GOT3 (cell line): ENCODE measurements at regions not wholly inside any gene's neighbourhood (a gene's known extent, or its start where the extent isn't known, plus 50 kb on each side); places are given as distances from the start of the nearest gene placed in this dataset.

Source experiments
- DNase-seq: peaks from one replicate; lab custom pipeline; 2025; ENCODE audit warnings: mixed read lengths; lab: John Stamatoyannopoulos, UW

DNA sequence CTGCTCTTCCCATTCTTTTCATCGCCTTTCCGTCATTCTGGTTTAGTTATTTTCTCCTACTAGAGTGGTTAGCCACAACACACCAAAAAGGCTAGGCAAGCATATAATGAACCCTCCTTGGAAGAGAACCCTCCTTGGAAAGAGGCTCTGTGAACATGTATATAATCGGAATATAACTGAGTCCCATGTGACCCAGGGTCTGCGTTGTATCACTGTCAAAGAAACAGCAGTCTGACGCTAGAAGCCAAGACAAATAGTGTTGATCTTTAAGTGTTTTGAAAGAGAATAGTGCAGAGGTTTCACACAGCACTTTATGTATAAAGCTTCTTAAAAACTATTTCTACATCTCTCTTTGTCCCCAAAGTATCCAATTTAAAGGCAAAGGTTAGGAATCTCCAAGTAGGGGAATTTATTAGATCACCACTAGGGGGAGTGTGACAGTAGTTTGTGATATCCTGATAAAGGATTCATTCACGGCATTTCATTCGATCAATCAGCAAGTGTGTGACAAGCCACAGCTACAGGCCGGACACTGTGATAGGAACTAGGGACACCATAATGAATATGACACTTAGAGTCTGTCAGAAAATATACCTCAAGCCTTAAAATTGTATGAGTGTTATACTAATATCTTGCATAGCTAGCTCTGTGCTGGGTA, 395.3 kb downstream of the CD109 start:
- no peak for DNase-seq

DNA sequence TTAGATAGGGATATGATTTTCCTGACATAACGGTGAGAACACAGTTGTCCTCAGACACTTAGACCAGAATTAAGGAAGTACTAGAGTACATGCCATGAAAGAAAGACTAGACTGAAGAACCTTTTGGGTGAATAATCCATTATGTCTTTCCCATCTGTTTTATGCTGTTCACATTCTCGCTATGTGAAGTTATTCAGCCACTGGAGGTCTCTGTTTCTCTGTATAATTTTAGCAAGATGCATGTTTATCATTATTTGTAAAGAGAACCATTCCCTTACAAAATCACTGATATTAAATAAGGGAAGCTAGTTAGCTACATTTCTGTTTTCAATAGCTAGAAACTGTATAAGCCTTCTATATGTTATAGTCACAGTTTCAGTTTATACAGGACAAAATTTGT, 391.9 kb downstream of the CD109 start:
- DNase-seq = no peak

DNA sequence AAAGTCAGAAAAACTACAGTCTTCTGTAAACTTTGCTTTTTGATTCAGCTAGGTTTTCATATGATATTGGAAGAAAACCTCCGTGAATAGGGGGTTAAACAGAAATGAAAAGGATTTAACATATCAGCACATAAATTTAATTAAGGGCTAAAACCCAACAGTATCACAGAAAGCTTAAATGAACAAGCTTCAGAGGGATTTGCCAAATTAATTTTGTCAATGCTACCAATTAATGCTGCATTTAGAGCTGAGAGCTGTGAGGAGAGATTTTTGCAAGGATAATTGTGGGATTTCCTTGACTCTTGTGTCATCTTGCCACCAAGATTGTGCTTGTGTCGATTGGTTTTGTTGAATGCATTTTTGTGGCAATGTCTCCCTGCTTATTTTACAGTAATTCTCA, 379.9 kb downstream of the CD109 start:
- DNase-seq = no peak

DNA sequence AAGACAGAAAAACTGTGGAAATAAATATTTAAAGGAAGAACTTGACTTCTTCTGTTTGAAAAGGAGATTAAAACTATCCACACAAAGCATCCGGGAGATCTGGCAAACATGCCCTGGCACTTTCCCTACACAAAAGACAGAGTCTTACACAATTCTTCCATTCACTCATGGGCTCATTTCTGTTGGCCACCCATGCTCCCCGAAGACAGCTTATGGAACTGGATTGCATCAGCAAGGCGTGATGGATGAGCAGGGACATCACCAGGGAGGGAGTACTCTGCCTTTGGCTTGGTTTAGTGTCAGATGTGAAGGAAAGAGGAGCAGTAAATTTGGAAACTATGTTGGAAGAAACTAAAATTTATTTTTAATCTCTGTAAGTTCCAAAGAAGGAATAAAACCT, 379.3 kb downstream of the CD109 start:
- no peak for DNase-seq

DNA sequence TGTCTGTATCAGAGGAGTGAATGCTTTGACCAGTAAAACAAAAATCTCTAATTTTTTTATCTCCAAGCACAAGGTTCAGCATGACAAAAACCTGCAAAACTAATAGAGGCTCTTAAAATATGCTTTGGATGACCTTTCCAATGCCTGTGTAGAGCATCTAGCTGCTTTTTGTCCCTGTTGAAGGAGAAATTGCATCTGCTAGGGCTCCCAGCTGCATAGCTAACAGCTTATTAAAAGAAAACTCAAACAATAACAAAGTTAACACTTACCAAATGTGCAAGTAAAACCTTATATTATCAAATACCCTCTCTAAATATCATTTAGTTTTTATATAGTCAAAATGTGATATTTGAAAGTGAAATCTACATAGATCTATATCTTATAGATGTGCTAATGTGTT, 378.6 kb downstream of the CD109 start:
- no peak for DNase-seq

DNA sequence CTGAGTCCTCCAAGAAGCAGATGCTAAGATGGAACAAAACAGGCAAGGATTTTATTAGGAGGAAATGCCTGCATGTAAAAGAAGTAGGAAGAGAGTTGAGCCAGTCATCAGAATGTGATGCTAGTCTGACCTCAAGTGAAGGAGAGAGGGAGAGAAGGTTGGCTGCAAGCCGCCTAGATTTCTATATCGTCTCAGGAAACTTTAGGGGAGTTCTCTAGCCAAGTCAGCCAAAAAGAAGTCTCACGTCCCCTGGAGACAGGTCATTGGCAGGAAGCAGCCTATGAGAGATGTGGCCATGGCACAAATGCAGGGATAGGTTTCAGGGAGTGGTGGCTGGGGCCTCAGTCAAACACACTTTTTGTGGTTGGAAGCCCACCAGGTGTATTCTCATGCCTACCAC, 378.0 kb downstream of the CD109 start:
- no peak for DNase-seq

DNA sequence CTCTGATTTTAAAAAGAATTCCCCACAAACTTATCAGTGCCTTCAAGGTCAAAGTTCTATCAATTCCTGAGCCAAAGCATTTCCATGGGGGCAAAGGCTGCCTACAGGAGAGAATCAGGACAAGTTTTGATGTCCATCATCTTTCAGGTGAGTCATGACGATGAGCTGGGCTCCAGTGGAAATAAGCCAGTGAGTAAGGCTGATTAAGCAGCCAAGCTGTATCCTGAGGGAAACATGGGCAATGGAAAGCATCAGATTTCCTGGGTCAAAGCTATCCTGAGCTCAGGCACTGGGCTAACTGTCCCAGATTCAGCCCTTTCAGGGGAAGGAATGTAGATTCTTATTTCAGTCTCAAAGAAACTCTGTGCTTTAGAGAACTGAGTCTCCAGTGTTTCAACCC, 377.4 kb downstream of the CD109 start:
- no peak for DNase-seq

DNA sequence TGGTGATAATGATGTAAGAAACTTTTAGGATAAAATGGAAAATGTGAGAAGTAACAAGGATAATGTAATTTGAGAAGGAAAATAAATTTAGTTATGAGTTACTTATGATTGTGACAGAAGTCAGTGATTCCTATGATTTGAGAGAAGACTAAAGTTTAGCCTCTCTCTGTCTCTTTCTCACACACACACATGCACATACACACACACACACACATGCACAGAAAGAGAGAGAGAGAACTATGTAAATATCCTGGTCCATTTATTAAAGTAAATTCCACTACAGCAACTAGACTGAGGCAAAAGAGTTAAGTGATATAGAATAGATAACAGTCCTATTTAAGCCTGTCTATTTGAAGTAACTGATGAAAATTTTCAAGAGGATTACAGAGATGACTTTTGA, 375.2 kb downstream of the CD109 start:
- no peak for DNase-seq

DNA sequence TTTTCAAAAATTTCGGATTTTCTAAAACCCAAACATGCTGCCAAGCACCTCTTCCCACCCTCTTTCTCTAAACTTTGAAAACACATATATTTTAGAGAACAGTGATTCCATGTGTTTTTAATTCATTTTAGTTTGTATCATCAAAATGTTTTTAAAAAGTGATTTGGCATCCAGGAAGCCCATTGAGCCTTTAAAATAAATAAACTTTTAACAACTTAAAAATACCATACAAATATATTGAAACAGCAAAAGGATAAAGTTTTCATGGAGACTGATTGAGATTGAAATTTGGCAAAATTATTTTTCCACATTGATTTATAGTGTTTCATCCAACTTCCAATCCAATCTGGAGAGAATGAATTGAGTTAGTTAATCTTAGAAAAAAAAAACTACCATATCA, 374.7 kb downstream of the CD109 start:
- no peak for DNase-seq

DNA sequence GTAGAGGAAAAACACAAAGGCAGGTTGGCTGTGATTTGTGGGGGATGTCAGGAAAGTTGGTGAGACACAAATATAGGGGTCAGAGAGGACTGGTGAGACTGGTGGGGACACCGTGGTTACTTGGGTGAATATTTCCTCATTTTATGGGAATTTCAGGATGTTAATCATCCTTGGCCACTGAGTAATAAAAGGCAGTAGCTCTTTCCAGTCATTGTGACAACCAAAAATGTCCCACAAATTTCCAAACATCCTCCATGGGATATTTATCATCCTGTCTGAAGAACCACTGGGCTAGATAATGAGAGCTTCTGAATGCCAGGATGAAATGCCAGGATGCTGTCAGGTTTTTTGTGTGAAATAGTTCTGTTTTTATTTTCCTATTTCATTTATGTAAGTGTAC, 374.1 kb downstream of the CD109 start:
- no peak for DNase-seq

DNA sequence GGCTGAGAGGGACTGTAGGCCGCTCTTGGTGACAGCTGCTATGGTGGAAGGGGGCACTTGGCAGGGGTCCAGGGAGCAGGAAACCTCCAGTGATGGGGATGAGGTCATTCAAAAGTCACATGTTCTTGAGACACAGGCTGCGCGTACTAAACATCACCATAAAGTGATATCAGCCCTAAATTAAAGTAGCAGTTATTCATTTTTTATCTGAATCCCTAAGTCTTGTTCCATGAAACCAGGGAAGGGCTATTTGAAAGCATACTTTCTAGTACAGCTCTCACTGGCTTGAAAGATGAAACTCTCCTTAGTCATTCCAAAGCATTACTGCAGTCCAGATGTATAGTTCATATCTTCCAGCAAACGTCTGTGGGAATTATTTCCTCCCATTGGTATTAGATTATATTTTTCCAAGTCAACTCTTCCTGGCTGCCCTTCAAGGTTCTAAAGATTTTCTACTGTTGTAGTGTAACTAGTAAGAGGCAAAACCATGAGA, 373.1 kb downstream of the CD109 start:
- DNase-seq = no peak

DNA sequence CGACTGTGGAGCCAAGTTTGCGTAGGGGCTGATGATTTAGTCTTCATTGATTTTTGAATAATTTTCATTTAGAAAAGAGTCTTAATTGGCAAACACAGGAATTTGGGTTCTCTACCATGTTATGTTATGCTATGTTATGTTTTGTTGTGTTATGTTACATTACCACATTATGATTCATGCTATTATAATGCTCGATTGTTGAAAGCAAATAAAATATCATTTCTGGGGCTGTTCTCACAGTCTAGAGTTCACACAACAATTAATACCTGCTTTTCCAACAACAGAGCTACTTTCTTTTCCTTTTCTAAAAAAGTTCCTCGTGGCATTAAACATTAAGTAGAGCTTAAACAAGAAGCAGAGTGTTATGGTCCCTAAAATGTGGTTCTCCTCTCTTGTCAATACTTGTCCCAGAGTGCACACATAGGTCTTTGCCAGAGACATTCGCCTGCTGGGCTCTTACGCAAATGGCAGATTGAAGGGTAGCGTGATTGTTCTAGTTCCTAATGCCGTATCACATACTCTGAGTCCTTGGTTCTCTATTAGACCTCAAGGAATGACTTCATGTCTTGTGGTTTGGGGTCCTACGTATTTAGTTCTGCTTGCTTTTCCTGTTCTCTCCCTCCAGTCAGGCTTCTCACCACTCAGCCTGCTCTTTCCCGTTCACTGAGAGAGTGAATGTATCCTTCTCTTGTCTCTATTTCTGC, 370.3 kb downstream of the CD109 start:
- DNase-seq = no peak

DNA sequence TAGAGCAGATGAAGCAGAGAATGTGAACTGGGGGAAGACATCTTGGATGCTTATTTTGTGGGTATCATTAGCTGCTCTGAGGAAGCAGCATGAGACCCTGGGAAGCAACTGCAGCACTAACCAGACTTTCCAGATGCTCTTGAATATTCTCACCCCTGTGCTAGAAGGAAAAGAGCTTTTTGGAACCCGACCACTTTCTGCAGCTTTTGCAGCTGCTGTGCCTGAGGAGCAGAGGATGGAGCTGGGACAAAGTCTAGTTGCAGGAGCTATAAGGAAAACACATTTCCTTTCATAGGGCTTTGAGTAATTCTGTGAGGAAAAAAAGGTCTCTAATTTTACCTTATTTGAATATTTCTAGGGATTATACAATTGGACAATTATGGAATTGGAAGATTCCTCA, 369.7 kb downstream of the CD109 start:
- no peak for DNase-seq

DNA sequence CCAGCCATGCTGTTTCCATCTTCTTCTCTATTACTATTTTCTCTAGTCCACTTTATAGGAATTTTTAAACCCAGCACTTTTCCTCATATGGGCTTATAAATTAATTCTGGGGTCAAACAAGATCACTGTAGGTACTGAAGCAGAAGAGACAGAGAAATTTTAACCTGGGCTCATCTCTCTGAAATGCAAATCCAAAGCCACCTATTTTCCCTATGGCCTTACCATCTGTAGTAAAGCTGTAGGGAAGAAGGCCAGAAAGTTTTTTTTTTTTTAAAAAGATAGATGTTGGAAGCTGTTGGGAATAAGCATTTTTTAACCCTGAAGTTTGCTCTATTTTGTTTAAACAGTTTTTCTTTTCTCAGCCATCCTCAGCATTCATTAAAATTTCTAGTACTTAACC, 367.4 kb downstream of the CD109 start:
- DNase-seq = no peak

DNA sequence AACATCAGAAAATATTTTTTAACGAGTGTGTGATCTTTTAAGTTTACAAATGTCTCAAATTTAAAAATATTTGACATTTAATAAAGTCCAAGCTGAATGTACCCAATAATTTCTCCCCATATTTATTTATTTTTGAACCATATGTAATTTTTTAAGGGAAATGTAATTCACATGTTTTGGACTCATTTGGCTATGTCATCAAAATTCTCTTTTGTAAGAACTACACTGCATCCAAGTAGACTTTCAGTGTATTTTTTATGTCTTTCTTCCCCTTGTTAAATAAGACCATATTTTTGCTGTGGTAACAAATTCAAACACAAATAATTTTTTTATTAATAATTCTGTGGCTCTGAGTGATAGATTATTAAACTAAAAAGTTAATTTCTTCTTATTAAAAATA, 365.2 kb downstream of the CD109 start:
- no peak for DNase-seq

DNA sequence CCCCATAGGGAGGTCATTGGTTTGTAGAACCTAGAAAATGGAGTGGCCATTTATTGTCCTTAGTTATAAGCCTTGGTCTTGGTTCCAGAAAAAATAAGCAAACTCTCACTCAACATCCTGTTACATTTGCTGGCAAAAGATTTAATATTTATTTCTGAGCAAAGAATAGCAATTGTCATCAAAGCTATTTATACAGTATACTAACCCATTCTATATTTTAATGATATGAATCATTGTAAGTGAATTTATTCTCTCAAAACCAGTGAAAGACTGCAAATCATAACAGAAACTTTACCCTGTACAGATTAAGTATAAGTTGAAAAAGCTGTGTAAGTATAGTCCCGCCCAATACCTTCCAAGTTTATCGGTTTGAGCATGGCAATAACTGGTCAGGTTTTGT, 364.4 kb downstream of the CD109 start:
- no peak for DNase-seq

DNA sequence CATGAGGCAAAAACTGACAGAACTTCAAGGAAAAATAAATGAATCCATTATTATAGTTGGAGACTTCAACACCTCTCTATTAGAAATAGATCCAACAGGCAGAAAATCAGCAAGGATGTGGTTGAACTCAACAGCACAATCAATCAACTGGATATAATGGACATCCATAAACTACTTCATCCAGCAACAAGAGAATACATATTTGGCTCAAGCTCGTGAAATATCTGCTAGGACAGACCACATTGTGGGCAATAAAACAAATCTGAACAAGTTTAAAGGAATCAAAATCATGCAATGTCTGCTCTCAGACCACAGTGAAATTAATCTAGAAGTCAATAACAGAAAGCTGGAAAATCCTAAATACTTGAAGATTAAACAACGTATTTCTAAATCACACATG, 362.6 kb downstream of the CD109 start:
- no peak for DNase-seq

DNA sequence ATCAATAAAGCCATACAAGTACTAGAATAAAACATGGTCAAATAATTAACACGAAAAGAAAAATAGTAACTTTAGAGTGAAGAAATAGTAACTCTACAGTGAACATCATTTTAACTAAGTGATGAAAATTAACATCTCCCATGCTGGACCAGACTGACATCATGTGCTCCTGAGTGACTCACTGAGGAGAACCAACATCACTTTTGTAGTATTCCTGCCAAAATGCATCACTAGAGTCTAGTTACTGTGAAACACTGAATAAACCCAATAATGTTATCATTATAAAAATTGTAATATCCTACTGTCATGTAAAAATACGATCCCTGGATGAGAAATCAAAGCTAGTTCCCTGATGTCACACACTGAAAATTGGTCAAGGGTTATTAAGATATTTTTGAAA, 361.3 kb downstream of the CD109 start:
- DNase-seq = no peak

DNA sequence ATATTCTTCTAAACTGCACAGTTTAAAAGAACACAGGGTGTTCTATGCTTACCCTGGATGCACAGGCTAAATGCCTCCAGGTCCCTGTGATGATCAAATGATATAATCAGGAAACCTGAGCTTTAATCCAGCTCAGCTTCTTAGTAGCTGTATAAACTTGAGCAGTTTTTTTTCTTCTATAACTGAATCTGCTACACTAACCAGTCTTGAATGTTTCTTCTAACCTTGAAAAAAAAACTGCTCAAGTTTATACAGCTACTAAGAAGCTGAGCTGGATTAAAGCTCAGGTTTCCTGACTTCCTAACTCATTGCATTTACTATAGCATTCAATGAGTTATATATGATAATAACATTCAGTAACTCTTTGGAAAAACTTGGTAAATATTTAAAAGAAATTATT, 358.2 kb downstream of the CD109 start:
- DNase-seq = no peak

DNA sequence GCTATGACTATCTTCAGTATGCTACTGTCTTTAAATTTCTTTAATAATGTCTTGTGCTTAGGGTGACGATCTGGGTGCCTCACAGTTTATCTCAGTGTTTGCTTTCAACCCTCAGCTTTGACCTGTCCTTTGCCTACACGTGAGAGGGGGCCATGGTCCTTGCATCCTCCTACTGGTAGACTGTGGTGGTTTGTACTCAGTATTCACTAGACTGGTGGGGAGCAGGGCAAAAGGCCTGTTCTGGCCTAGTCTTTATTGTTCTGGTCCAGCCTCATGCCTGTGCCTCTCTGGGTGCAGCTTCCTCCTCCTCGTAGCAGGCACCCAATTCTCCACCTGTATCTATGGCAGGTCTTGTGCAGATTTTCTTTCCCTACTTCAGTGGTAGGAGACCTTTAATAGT, 354.9 kb downstream of the CD109 start:
- DNase-seq = no peak

DNA sequence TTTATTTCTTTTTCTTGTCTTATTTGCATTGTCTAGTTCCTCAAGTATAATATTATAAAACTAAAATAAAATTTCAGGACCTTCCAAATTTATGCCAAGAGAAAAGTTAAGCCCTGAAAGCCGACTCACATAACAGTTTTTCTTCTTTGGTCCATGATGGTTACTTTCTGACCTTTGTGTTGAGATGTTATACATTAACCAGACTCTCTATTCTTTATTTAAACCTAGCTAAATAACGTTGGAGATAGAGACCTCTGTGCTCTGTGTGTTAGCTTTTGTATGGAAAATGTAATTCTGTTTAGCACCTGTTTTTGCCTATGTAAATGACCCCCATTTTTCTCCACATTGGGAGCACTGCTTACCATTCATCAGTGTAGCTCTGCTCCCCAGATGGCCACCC, 352.4 kb downstream of the CD109 start:
- no peak for DNase-seq

DNA sequence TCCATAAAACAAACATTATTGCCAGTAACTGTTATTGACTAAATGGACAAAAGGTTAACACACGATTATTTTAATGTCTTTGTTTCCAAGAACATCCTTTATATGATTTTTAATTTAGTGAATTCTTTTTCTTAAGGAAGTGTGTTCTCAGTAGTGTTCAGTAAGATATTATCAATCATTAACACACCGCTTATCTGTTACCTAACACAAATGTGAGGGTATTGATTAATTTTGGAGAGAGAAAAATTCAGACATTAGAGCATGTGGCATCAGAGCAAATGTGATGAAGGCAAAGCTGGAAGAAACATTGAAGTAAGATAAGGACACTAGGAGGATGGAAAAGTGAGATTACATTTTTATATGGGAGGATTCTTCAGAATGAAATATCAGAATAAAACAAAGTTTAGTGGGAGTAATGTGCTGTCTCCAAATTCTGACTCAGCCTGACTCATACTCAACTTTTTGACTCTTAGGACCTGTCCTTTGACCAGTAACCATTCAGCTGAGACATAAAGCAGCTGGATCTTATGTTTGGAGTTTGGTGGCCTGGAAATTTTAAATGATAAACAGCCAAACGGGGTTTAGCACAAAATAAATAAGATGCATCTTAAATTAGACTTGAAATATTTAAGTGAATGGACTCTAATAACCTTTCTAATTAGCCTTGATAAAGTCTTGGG, 348.6 kb downstream of the CD109 start:
- no peak for DNase-seq

DNA sequence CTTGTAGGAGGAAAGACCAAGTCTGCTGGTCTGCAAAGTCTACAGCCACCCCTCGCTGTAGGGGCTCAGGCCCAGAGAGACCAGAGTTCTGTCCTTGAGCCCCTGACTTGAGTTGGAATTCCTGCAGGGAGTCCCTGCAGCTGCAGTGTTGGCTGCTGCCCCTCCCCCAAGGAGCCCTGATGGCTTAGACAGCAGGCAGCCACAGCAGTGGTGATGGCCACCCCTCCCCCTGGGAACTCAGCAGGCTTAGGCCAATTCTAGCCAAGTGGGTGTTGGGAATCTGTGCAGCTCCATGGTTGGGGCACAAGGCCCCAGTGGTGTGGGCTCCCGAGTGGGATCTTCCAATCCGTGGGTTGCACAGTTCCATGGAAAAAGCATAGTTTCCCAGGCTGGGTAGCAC, 345.4 kb downstream of the CD109 start:
- DNase-seq = no peak
